HL-60/S4 treated with retinoic acid at 250 ng/mL for 4 days and 3 days (cell line): ENCODE measurements at regions not wholly inside any gene's neighbourhood (a gene's known extent, or its start where the extent isn't known, plus 50 kb on each side); places are given as distances from the start of the nearest gene placed in this dataset.

ENCODE experiments used
- in situ Hi-C: fragments of 300-500 bp; cut with MboI; formaldehyde crosslinking; loops from 2 replicates; pipeline ENCODE4 v1.7.0; 2022; ENCODE audit warnings: low sequenced_read_pairs

DNA sequence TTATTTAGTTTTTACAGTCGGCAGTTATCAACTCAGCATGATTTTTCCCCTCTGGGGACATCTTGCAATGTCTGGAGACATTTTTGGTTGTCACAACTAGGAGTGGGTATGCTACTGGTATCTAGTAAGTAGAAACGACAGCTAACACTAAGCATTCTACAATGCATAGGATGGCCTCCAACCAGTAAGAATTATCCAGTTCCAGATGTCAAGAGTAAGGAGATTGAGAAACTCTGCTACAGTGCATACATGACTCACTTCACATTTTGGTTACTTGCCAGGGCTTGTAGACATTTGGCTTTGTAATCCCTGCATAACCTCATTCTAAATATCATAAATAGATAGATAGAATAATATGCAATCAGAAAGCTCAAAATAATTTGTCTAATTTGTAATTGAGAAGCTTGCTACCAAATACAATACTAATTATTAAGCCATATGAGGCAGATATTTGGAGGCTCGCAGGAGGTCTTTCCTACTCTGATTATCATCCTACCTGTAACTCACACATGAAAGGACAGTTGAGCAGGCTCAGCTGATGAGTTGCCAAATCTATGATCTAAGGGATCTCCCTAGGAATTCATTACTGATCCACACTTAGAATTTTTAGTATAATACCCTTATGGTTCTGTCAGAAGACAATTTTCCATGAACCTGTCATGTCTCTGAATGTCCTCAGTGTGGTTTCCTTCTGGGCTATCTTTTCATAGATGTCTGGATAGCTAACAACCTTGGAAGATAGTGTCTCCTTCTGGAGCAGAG is 346.9 kb upstream of the TLE4 start:
- in situ Hi-C loops = no loop called here

DNA sequence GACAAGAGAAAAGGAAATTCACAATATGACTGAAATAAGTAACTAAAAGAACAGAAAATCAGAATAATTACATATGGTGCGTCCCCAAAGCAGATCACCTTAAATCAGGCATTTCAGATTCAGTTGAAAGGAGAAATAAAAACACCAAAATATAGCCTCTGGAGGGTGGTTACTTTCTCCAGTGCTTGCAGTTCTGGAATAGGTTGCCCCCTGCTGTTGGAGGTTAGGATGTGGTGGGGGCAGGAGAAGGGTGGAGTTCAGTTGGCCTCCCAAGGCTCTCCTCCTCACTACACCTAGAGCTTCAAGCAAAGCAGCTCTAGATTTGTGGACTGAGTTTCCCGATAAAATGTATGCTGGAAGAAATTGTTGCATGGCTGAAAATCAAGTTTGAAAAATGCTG is 338.2 kb upstream of the TLE4 start:
- in situ Hi-C loops = no loop called here

DNA sequence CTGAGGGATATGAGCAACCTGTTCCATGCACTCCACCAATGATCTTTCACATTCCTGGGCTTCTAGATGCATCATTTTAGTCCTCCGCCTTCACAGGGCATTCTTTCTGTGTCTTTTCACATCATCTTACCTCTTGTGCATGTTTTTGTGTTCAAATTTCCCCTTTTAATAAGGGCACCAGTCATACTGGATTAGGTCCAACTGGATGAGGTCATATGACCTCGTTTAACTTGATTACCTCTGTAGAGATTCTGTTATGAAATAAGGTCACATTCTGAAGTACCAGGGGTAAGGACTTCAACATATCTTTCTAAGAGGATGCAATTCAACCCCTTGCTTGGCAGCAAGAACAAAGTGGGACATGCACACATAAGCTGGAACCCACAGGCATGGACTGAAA is 335.3 kb upstream of the TLE4 start:
- in situ Hi-C loops = no loop called here

DNA sequence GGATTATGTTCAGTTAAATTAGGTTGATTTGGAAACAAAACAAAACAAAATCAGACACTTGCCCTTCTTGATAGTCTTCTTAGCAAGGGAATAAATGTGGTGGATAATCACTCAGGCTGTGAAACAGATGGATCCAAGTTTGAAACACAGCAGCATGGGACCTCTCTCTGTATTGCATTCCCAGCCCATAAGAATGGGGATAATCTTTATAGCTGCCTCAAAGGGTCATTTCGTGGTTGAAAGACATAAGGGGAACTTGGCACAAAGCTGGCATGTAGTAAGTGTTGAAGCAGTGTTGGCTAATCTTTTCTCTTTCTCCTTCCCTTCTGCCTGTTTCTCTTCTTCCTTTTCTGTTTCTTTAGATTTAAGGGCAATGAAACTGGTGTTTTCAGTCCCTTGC is 333.9 kb upstream of the TLE4 start:
- in situ Hi-C loops = no loop called here

DNA sequence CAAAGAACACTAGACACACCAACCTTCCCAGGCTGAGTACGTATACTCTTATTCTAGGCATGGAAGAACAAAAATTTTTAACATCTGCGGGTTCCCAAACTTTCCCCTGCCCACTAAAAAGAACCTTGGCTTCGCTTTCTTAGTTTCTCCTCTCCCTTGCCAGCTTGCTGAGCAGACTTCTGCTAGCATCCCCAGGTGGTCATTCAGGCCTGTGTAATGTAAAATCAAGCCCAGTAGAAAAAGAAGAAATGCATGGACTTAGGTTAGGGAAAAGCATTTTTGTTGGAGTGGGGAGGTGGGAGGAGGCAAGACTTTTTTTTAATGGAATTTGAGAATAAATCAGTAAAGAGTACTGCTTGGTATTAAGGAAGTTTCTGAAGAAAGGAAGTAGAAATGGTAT is 331.0 kb upstream of the TLE4 start:
- in situ Hi-C loops = no loop called here

DNA sequence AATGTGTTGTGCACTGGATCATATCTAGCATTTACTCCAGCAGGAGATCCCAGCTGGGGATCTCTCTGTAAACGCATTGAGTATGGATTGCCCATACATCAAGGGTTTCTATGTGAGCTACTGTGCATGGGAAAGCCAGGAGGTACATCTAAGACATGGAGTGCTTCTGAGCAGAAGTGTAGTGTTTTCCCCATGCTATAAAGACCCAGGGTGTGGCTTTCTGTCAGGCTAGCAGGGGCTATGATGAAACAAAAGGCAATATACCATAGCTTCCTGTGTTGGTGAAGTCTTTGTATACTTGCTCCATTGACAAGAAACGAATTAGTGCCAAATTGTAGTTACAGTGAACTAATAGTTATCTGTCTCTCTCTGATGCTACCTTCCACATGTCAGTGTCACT is 329.3 kb upstream of the TLE4 start:
- in situ Hi-C loops = no loop called here

DNA sequence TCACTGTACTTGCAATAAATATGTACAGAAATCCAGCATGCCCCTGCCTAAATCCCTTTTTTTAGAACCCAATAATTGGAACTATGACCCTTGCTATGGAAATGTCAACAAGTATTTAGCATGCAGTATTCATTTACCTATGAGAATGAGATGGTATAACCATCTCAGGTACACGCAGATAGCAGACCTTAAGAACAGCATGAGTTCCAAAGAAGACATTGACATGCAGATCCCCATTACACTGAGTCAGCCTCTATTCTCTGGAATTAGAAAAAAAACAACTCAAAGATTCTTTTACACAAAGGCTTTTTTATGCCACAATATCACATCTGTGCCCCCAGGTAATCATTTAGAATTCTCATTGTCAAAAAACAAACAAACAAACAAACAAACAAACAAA is 325.6 kb upstream of the TLE4 start:
- in situ Hi-C loops = no loop called here

DNA sequence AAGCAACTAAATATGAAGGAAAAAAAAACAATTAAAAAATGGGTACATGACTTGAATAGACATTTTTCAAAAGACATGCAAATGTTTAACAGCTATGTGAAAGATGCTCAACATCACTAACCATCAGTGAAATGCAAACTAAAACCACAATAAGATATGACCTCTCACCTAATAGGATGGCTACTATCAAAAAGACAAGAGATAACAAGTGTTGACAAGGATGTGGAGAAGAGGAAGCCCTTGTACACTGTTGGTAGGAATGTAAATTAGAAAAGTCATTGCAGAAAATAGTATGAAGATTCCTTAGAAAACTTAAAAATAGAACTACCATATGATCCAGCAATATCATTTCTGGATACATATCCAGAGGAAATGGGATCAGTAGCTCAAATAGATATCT is 324.7 kb upstream of the TLE4 start:
- in situ Hi-C loops = no loop called here

DNA sequence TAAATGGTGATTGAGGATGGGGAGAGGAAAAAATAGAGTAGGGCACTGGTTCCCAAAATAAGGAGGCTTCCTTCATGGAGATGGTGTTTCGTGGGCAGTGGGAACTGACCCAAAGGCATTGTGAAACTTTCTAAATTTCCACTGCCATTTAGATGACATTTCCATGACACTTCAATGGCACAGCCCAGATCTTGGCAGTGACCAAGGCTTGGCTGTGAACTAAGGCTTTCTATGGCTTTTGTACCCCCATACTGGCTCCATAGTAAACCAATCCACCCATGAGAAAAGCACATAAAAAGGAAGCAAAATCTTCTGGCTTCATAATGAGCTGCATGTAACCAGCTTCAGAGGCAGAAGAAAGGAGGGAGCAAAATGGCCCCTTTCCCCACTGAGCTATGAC is 321.0 kb upstream of the TLE4 start:
- in situ Hi-C loops = no loop called here

DNA sequence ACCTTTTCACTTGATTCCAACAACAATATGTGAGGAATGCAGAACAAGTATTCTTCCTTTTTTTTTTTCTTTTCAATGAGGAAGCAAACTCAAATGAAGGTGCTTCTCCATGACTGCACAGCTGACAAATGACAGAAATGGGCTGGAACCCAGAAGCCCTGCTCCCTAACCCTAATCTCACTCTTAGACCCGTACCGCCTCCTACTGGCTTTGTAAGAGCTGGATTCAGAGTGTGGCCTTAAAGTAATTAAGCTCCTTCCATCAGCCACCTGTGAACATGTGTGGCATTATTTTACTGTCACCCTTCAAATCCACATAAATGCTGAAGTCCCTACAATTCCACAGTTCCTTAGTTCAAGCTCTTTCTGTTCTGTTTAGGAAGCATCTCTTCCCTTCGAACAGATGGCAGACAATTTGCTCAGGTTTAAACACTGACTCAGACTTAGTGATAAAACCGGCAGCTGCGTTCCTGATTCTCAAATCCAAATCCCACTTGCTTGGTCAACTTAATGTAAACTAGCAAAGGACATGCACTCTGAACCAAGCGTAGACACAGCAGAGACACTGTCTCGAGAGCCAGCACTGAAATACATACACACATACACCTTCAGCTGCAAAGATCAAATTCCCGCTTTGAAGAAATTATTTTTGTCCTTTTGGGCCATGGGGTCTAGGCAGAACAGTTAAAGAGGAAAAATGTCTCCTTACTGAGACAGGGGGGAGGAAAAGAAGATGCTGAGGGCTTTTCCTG is 316.7 kb upstream of the TLE4 start:
- in situ Hi-C loops = no loop called here

DNA sequence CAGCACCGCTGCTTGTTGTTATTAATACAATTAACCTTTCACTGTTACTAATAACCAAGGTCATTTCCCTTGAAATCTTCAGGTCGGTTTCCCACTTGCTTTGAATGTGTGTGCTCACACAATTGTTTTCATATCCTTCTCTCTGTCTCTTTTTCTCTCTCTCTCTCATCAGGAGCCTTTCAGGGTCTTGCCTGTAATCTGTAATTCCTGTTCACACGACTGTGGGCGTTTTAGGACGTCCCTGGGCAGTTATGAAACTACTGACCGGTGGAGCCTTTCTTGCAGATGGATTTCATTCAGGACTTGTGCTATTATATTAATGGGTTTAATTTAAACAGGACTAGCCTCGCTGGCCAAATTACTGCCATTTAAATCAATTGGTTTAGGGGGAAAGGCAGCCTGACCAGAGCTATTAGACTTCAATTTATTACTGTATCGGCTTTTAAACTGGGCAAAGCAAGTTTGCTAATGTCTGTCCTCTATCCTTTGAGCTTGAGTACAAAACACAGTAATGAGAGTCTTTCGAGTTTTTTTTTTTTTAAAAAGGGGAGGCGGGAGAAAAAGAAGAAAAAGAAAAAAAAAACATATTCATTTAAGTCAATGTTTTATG is 316.0 kb upstream of the TLE4 start:
- in situ Hi-C loops = no loop called here

DNA sequence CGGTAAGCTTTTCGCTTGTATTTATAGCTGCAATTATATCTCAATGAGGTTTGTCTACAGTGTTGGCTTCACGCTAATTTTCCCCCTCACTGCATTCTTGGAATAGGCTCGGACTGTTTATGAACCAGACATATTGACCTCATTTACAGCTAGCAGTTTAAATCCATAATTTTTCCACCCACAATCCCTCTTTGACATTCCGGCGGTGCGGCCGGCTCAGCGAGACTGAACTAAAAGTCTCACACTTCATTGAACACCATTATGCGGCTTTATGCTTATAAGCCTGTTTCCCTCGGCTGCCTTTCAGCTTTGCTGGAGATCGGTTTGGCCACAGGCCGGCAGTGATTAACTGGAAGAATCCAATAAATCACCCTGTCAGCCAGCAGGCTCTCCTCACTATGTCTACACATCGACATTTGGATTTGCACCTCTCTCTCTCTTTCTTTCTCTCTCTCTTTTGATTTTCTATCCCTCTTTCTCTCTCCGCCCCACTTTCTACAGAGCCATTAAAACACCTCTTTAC is 315.0 kb upstream of the TLE4 start:
- in situ Hi-C loops = no loop called here

DNA sequence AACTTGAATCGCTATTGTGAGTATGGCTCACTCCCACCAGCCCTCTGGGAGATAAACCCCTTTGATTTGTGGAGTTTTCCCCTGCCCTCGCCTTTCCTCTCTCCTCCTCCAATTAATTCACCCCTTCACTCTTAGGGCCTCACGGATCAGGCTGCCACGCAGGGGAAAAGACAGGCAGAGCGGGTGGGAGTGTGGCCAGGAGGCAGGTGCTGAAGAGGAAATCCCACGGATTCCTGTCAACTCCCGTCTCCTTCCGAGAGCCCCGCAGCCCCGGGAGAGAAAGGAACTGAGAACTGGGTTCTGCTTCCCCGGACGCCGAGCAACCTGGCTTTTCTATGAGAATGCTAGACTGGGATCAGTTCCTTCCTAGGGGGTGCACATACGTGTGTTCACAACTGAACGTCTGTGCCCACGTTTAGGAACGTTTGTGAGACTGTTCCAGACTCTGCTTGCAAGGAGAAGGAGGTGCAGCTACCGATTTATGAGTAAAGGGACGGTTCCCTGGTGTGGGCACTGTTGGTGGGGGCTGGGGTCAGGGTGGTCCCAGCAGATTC is 314.5 kb upstream of the TLE4 start:
- in situ Hi-C loops = no loop called here

DNA sequence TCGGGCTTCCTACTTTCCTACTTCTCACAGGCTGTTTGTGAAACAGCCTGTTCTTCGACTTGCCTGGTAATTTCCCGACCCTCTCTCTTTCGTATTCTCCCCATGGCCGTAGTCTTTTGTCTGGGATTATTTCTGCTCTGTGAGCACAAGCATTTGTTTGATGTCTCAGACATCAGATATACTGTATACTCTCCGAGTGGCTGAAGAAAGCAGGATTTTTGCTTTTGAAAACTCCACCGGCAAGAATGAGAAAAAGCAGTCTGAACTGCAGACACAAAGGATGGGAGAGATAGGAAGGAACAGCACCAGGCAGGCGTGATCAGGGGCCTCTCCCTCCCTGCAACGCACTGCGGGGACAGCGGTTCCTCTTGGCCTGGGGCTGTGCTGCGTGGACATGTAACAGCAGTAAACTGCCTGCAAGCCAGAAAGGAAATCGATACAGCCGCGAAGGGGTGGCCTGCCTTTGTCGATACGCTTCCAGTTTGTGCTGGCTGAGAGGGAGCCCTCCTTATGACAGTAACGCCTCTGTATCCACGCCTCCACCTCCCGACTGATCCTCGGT is 313.9 kb upstream of the TLE4 start:
- in situ Hi-C loops = no loop called here

DNA sequence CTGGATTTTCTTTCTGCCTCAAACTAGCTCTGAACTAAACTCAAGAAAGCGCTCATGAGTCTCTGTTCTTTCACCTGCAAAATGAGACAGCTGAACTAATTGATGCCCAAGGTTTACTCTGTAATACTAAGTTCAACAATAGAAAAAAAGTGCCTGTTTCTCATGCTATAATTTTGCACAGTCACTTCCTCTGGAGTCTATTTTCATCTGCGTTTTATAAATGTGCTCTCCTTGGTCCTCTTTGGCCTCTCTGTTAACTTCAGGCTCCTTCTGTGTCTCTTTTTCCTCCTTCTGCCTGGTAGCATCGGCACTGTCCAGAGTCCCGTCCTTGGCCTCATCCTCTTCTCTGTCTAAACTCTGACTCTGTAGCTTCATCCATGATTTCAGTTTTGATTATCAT is 311.9 kb upstream of the TLE4 start:
- in situ Hi-C loops = no loop called here

DNA sequence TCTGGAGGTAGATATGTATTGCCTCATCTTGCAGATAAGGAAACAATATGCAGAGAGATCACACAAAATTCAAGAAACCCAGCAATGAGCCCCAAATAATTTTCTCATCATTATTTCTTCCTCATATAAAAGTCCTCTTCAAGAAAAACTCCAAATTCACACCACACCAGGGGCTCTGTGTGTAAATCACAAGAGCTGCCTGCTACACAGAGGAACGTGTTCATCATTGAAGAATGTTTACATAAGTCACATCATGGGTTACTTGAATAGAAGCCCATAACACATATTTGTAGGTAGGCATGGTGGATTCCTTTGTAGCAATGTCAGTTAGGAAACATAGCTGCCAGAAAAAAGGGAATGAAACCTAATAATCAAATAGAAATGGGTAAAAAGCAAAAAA is 308.1 kb upstream of the TLE4 start:
- in situ Hi-C loops = no loop called here

DNA sequence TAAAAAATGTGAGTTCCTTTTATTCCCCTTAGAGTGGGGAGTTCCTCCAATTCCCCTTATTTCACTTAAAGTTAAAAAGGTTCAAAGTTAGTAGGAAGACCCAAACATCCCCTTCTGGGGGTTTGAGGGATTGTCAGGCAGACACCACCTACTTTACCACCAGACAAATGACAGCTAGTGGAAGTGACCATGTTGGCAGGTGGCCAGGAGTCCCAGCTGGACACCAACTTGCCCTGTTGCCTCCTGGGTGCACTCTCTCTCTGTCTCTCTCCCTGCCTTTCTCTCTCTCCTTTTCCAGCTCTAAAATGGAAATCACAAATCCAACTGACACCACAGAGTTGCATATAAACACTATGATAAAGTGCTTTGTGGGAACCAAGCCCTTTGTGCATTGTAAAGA is 307.7 kb upstream of the TLE4 start:
- in situ Hi-C loops = no loop called here

DNA sequence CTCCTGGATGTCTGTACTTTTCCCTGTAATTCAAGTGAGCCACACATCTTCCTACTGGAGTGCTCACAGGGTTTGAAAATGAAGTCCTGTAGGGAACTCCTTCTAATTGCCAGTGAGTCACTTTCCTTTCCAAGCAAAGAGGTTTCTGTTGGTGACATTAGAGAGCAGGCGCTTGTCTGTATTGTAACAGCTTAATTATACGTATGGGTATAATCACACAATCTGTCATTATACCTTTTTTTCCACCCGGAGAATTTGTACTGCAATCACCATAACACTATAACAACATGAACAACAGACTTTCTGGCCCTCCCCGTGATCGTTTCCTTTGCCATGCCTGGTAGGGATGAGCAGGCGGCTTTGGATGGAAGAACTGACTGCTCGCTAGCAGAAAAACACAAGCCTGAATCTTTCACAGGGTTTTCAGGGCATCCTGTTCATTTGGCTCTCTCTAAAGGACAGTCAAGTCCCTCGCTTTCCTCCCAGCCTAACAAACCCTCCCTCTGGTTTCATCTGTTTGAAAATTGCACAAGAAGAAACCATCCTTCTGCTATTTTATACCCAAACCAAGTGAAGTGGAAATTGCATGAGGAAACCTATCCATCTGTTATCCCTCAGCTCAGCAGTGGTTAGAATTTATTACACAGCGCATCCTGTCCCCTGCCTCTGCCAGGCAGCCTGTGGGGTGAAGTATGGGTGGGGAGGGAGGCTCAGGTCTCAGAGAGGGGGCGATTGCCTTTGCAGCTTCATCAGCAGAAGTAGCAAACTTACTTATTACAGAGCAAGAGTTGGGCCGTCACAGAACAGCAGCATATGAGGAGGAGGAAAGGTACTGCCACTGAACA is 307.0 kb upstream of the TLE4 start:
- in situ Hi-C loops = no loop called here

DNA sequence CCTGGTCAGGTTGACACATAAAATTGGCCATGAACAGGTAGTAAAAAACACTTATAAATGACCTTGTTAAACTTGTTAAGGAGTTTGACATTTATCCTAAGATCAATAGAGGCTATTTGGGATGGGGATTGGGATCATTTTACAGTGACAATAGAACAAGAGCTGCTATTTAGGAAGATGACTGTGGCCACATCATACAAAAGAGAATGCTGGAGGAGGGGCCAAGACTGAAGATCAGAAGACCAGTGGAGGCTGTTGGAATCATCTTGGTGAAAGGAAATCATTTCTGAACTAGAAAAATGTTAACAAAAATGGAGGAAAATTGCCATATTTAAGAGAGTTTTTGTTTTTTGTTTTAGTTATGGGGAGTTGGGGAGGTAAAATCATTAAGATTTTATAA is 304.8 kb upstream of the TLE4 start:
- in situ Hi-C loops = no loop called here

DNA sequence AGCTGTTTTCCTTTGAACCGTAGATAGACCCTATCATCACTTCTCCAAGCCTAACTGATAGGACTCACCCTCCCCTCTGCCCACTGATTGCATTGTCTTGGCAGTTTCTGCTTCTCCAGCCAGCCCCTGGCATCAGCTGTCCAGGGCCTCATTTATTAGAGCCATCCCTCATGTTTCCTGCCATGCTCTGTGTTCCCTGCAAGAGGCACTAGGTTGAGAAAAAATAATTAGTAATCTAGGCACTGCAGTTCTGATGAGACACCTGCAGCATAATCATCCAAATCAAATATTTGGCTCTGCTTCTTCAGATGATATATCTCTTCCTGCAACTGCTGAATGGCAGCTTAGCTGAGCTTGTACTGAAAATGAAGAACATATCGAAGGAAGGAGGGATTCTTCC is 303.0 kb upstream of the TLE4 start:
- in situ Hi-C loops = no loop called here

DNA sequence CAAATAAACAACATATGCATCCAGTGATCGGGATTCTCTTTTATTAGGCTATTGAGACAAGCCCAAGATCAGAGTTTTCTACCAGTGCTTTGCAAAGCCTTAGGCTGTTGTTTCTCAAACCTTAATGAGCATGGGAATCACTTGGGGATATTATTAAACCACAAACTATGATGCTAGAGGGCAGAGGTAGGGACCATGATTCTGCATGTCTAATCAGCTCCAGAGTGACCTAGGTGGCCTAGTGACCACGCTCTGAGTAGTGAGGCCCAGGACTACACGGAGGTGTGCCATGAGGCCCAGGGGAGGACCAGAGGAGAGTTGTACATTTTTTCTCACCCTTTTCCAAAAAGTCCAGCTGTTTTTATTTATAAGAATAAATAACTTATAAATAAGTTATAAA is 298.5 kb upstream of the TLE4 start:
- in situ Hi-C loops = no loop called here
